Parathyroid adenoma (tissue), 2 donors: ENCODE measurements at regions not wholly inside any gene's neighbourhood (a gene's known extent, or its start where the extent isn't known, plus 50 kb on each side); places are given as distances from the start of the nearest gene placed in this dataset.

Experiments
- H2AFZ ChIP-seq: fragments of 300-600 bp; sonication (generic); one replicate; pipeline ENCODE4 v1.7.0; 2017; ENCODE audit warnings: antibody characterized with exemption, mild to moderate bottlenecking
- H3K27ac ChIP-seq: fragments of 300-600 bp; sonication (generic); one replicate; pipeline ENCODE4 v1.7.0; 2017
- H3K27me3 ChIP-seq: fragments of 300-600 bp; sonication (generic); one replicate; pipeline ENCODE4 v1.7.0; 2017; ENCODE audit warnings: low read length; ENCODE audit not compliant: control insufficient read depth, insufficient read depth
- H3K36me3 ChIP-seq: fragments of 300-600 bp; sonication (generic); one replicate; pipeline ENCODE4 v1.7.0; 2017; ENCODE audit warnings: low read length; ENCODE audit not compliant: control insufficient read depth, insufficient read depth
- H3K4me1 ChIP-seq: fragments of 300-600 bp; sonication (generic); one replicate; pipeline ENCODE4 v1.7.0; 2017; ENCODE audit warnings: control low read depth
- H3K4me2 ChIP-seq: fragments of 300-600 bp; sonication (generic); one replicate; pipeline ENCODE4 v1.7.0; 2017; ENCODE audit warnings: low read length
- H3K4me3 ChIP-seq: fragments of 300-600 bp; sonication (generic); one replicate; pipeline ENCODE4 v1.7.0; 2017; ENCODE audit warnings: low read depth, low read length
- H3K79me2 ChIP-seq: fragments of 300-600 bp; sonication (generic); one replicate; pipeline ENCODE4 v1.7.0; 2017; ENCODE audit warnings: control low read depth
- H3K9ac ChIP-seq: fragments of 300-600 bp; sonication (generic); one replicate; pipeline ENCODE4 v1.7.0; 2017; ENCODE audit warnings: mild to moderate bottlenecking
- H3K9me3 ChIP-seq: fragments of 300-600 bp; sonication (generic); one replicate; pipeline ENCODE4 v1.7.0; 2017; ENCODE audit warnings: low read length; ENCODE audit not compliant: control insufficient read depth
- CTCF ChIP-seq: fragments of 300-600 bp; sonication (generic); IDR thresholded peaks from one replicate; pipeline ENCODE4 v1.7.0; 2017; ENCODE audit warnings: antibody characterized with exemption, mild to moderate bottlenecking
- donor health status: primary hyperparathyroidism.

GRCh38 chr1:40914927-40915569 lies 52.9 kb upstream of the CITED4 start:
- Histone ChIP-seq H3K36me3 (no peaks in the 10 kb centered on the region), H3K27me3 (no peaks in the 10 kb centered on the region), H3K9me3 (no peaks in the 10 kb centered on the region), H3K4me2 (no peak overlapping the region), H3K4me1 (no peaks in the 10 kb centered on the region), H3K9ac (no peak overlapping the region), H3K27ac (no peak overlapping the region), H3K4me3 (no peak overlapping the region), H2AFZ (no peak overlapping the region), H3K79me2 (no peaks in the 10 kb centered on the region)
- TF ChIP-seq CTCF = no peak

- no peaks in the 10 kb centered on the region for H3K79me2 ChIP-seq
- no peak for TF ChIP-seq CTCF
- no peaks in the 10 kb centered on the region for H3K27me3 ChIP-seq
These were observed 53.4 kb upstream of the CITED4 start for GRCh38 chr1:40915581-40915980.

GRCh38 chr1:40917995-40918711 lies 56.0 kb upstream of the CITED4 start:
- no peak overlapping the region for H3K9ac ChIP-seq
- no peak overlapping the region for H3K4me2 ChIP-seq
- H3K36me3 ChIP-seq = no peaks in the 10 kb centered on the region
- no peak overlapping the region for H3K4me3 ChIP-seq
- no peaks in the 10 kb centered on the region for H3K27me3 ChIP-seq
- H3K27ac ChIP-seq = no peak overlapping the region
- no peaks in the 10 kb centered on the region for H3K4me1 ChIP-seq
- no peaks in the 10 kb centered on the region for H3K79me2 ChIP-seq
- H2AFZ ChIP-seq = no peak overlapping the region
- no peaks in the 10 kb centered on the region for H3K9me3 ChIP-seq
- no peak for TF ChIP-seq CTCF

More at GRCh38 chr1:40915581-40915980, 53.4 kb upstream of the CITED4 start:
- no peak overlapping the region for H3K27ac ChIP-seq
- no peaks in the 10 kb centered on the region for H3K9me3 ChIP-seq
- no peaks in the 10 kb centered on the region for H3K4me1 ChIP-seq
- H3K36me3 ChIP-seq = no peaks in the 10 kb centered on the region
- H3K4me2 ChIP-seq = no peak overlapping the region
- no peak overlapping the region for H2AFZ ChIP-seq
- H3K9ac ChIP-seq = no peak overlapping the region
- H3K4me3 ChIP-seq = no peak overlapping the region

DNA sequence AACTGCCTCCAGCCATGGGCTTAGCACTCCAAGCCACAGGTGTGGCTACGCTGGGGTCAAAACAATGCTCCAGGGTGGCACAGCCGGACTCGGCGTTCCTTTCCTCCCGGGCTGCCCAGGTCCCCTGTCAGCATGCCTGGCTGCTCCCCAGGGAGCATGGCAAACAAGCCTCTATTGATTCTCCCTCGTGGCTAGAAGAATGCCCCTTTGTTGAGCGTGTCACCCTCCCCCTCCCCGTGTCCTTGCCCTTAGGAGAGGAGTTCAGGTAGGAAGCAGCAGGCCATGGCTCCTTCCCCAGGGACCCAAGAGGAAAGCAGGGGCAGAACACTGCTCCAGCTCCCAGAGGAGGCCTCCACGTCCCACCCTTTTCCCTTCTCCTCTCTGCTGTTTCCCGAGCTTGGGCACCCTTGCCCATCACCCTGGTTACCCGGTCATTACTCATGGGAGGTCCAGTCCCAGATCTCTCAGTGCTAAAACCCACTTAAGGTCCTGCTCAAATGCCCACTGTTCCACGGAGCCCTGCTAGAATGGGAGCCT lies 57.4 kb upstream of the CITED4 start:
- H3K4me1 ChIP-seq = no peaks in the 10 kb centered on the region
- no peak overlapping the region for H3K9ac ChIP-seq
- H3K4me3 ChIP-seq = no peak overlapping the region
- no peak overlapping the region for H3K4me2 ChIP-seq
- no peak for TF ChIP-seq CTCF
- no peaks in the 10 kb centered on the region for H3K79me2 ChIP-seq
- no peaks in the 10 kb centered on the region for H3K36me3 ChIP-seq
- H2AFZ ChIP-seq = no peak overlapping the region
- no peaks in the 10 kb centered on the region for H3K27me3 ChIP-seq
- no peak overlapping the region for H3K27ac ChIP-seq
- H3K9me3 ChIP-seq = no peaks in the 10 kb centered on the region
